GM12878 (cell line): ENCODE measurements at regions not wholly inside any gene's neighbourhood (a gene's known extent, or its start where the extent isn't known, plus 50 kb on each side); places are given as distances from the start of the nearest gene placed in this dataset.

Experiments
- ATAC-seq: fragments of 200-7000 bp; cut with Tn5 transposase; 3 replicates; pipeline ENCODE4 v1.9.1; 2020; ENCODE audit warnings: mild to moderate bottlenecking, moderate library complexity
- BruUV-seq: library from RNA; stranded (reverse); fragments of 400-500 nt; replicated peaks from 2 replicates; lab custom pipeline; 2021; lab: Mats Ljungman, UMichigan
- CTCF ChIA-PET: fragments of 300-600 bp; sonication (Branson Sonifier 250); formaldehyde crosslinking; extraction: SDS; loops from one replicate; lab custom pipeline; 2021; ENCODE audit warnings: inconsistent platforms; lab: Yijun Ruan, JAX
- POLR2A ChIA-PET: fragments of 350-600 bp; formaldehyde crosslinking; extraction: SDS; loops from one replicate; lab custom pipeline; 2021; ENCODE audit warnings: inconsistent platforms; lab: Charles Lee
- RAD21 ChIA-PET: fragments of 300-600 bp; sonication (Branson Sonifier 250); formaldehyde crosslinking; loops from one replicate; lab custom pipeline; 2023; ENCODE audit warnings: antibody characterized with exemption; ENCODE audit not compliant: unreplicated experiment; lab: Charles Lee
- SMC1A ChIA-PET: fragments of 300-600 bp; sonication (Branson Sonifier 250); formaldehyde crosslinking; loops from one replicate; lab custom pipeline; 2023; ENCODE audit not compliant: unreplicated experiment, uncharacterized antibody; lab: Charles Lee
- DNase-seq: peaks from one replicate; pipeline ENCODE4 v3.0.0-alpha.2; 2011; ENCODE audit warnings: low read depth, low spot score
- FAIRE-seq: peaks from 3 replicates; lab custom pipeline; 2011; peaks lifted over from hg19 to GRCh38; lab: Jason Lieb, UNC
- H2AFZ ChIP-seq: 2 replicates; pipeline ENCODE4 v1.6.0; 2011; ENCODE audit warnings: low read depth, low read length, control low read depth; ENCODE audit not compliant: control insufficient read depth
- H3K27ac ChIP-seq: 2 replicates; pipeline ENCODE4 v1.5.1; 2011; ENCODE audit warnings: control low read depth; ENCODE audit not compliant: control insufficient read depth, insufficient read depth
- H3K27me3 ChIP-seq, 2 experiments: replicated peaks in 1 of 2; 2 replicates each; pipeline versions ENCODE4 v1.6.0 to v1.6.1; 2011; ENCODE audit warnings: low read length in 1 of 2; ENCODE audit not compliant: control insufficient read depth in 2 of 2, insufficient read depth in 2 of 2
- H3K36me3 ChIP-seq, 2 experiments: 2 replicates each; pipeline ENCODE4 v1.5.1; 2011; ENCODE audit warnings: low read length in 1 of 2; ENCODE audit not compliant: control insufficient read depth in 2 of 2, insufficient read depth in 2 of 2
- H3K4me1 ChIP-seq: 2 replicates; pipeline ENCODE4 v1.6.1; 2011; ENCODE audit warnings: mild to moderate bottlenecking, low read length, moderate library complexity, mixed read lengths; ENCODE audit not compliant: control insufficient read depth, insufficient read depth
- H3K4me2 ChIP-seq: 2 replicates; pipeline ENCODE4 v1.6.0; 2011; ENCODE audit warnings: control low read depth; ENCODE audit not compliant: control insufficient read depth, insufficient read depth
- H3K4me3 ChIP-seq: fragments of 200-600 bp; sonication (generic); 2 replicates; pipeline ENCODE4 v1.5.1; 2016
- H3K79me2 ChIP-seq: 2 replicates; pipeline ENCODE4 v1.6.0; 2011; ENCODE audit warnings: low read length; ENCODE audit not compliant: control insufficient read depth, insufficient read depth
- H3K9ac ChIP-seq: 2 replicates; pipeline ENCODE4 v1.8.0; 2011; ENCODE audit warnings: low read length, control low read depth, mixed read lengths; ENCODE audit not compliant: control insufficient read depth, insufficient read depth
- H3K9me3 ChIP-seq: replicated peaks from 3 replicates; pipeline ENCODE4 v1.5.1; 2011; ENCODE audit warnings: mild to moderate bottlenecking, low read length; ENCODE audit not compliant: control insufficient read depth, insufficient read depth
- H4K20me1 ChIP-seq: 2 replicates; pipeline ENCODE4 v1.6.0; 2011; ENCODE audit not compliant: control insufficient read depth, insufficient read depth
- BRCA1 ChIP-seq: IDR thresholded peaks from 2 replicates; pipeline ENCODE4 v1.6.1; 2011; ENCODE audit warnings: low read depth, low read length, improper control_type of control experiment
- CBFB ChIP-seq: IDR thresholded peaks from 2 replicates; pipeline ENCODE4 v1.6.1; 2016; ENCODE audit warnings: antibody characterized with exemption, low read depth
- ETV6 ChIP-seq, 2 experiments: fragments of 450-650 bp in 1 of 2; IDR thresholded peaks in 1 of 2; conservative IDR thresholded peaks in 1 of 2; 2 replicates each; pipeline ENCODE4 v1.6.1; 2014; ENCODE audit warnings: antibody characterized with exemption in 1 of 2, borderline replicate concordance in 1 of 2, low read depth in 1 of 2, mild to moderate bottlenecking in 1 of 2, moderate library complexity in 1 of 2
- HDGF ChIP-seq: fragments of 450-650 bp; IDR thresholded peaks from 2 replicates; pipeline ENCODE4 v1.6.1; 2016; ENCODE audit warnings: antibody characterized with exemption
- MEF2B ChIP-seq: fragments of 450-650 bp; IDR thresholded peaks from 2 replicates; pipeline ENCODE4 v1.6.1; 2018; ENCODE audit warnings: mild to moderate bottlenecking, moderate library complexity; ENCODE audit not compliant: partially characterized antibody, poor library complexity, severe bottlenecking
- MTA2 ChIP-seq: fragments of 450-650 bp; IDR thresholded peaks from 2 replicates; pipeline ENCODE4 v1.6.1; 2016; ENCODE audit warnings: low read depth, mild to moderate bottlenecking, moderate library complexity
- NFXL1 ChIP-seq: fragments of 450-650 bp; IDR thresholded peaks from 2 replicates; pipeline ENCODE4 v1.6.1; 2017; ENCODE audit warnings: antibody characterized with exemption, mild to moderate bottlenecking, borderline replicate concordance
- RAD21 ChIP-seq: IDR thresholded peaks from 2 replicates; pipeline ENCODE4 v1.6.1; 2011; ENCODE audit warnings: mild to moderate bottlenecking, low read depth, low read length, moderate library complexity; ENCODE audit not compliant: insufficient read depth
- RAD51 ChIP-seq: fragments of 450-650 bp; IDR thresholded peaks from 2 replicates; pipeline ENCODE4 v1.6.1; 2016; ENCODE audit warnings: moderate library complexity, mild to moderate bottlenecking, inconsistent platforms
- RB1 ChIP-seq: fragments of 450-650 bp; formaldehyde crosslinking; IDR thresholded peaks from 2 replicates; pipeline ENCODE4 v1.6.1; 2017; ENCODE audit warnings: mild to moderate bottlenecking, borderline replicate concordance
- RELB ChIP-seq: fragments of 450-650 bp; IDR thresholded peaks from 2 replicates; pipeline ENCODE4 v1.6.1; 2017; ENCODE audit warnings: low read depth, mild to moderate bottlenecking, moderate library complexity
- TCF7 ChIP-seq: IDR thresholded peaks from 2 replicates; pipeline ENCODE4 v1.6.1; 2014; ENCODE audit warnings: antibody characterized with exemption, borderline replicate concordance
- WGBS: methylation state at CpG from one replicate; pipeline ENCODE4 v1.1.6; 2016; ENCODE audit warnings: low lambda C conversion rate; ENCODE audit not compliant: insufficient replicate concordance, insufficient coverage; ENCODE audit errors: missing lambda C conversion rate; 5-methylcytosine and 5-hydroxymethylcytosine counted together
- in situ Hi-C: fragments of 300-500 bp; cut with MboI; formaldehyde crosslinking; loops from 9 replicates; pipeline ENCODE4 v1.14.3; 2018; ENCODE audit warnings: mixed read lengths
- intact Hi-C: fragments of 100-400 bp; cut with micrococcal nuclease; formaldehyde crosslinking; loops from one replicate; pipeline ENCODE4 v1.14.2; 2022; ENCODE audit not compliant: unreplicated experiment

- H3K9ac ChIP-seq: no peak overlapping the region
- no peak overlapping the region for H3K4me2 ChIP-seq
- DNase-seq (no peak), FAIRE-seq (no peak), ATAC-seq (no peak)
- H3K27ac ChIP-seq: no peak overlapping the region
- TF ChIP-seq MTA2 (no peak), RAD21 (no peak), NFXL1 (no peak), BRCA1 (no peak), RAD51 (no peak), MEF2B (no peak), ETV6 (conservative IDR thresholded peaks at IDR 0.05 in 1 of 2, IDR thresholded peaks at IDR 0.05 in 1 of 2; ENCODE audit: borderline replicate concordance in 1 of 2, low read depth in 1 of 2) (no peak), TCF7 (no peak), RELB (no peak), RB1 (no peak), HDGF (no peak), CBFB (no peak)
- H3K4me1 ChIP-seq: no peaks in the 10 kb centered on the region
- intact Hi-C loops: no loop called here
- ChIA-PET POLR2A (interaction anchor here (0.6 kb wide), 1 partner anchor 103 kb away, joined by 7 read pairs; no protein-coding TSS in a partner anchor), SMC1A (interaction anchor here (1.1 to 3.9 kb wide), 4 partner anchors 9 to 114 kb away, joined by 3 to 26 read pairs (median 18); no protein-coding TSS in a partner anchor), CTCF (interaction anchor here (0.7 to 6.1 kb wide), 9 partner anchors 9 to 225 kb away, joined by 3 to 66 read pairs (median 16); no protein-coding TSS in a partner anchor), RAD21 (interaction anchor here (3.4 kb wide), 1 partner anchor 113 kb away, joined by 11 read pairs; no protein-coding TSS in a partner anchor)
- H4K20me1 ChIP-seq: no peaks in the 10 kb centered on the region
- in situ Hi-C loops: loop anchor here (25.0 kb wide), 1 partner anchor 117 kb away; no protein-coding TSS in a partner anchor
- no peaks in the 10 kb centered on the region for H3K79me2 ChIP-seq
- no peak overlapping the region for H2AFZ ChIP-seq
- no peak overlapping the region for H3K4me3 ChIP-seq
- H3K36me3 ChIP-seq: no peaks in the 10 kb centered on the region
- WGBS: 71% methylated on average over 5 of the region's 5 CpGs
- no peaks in the 10 kb centered on the region for H3K9me3 ChIP-seq
- no TSS peak for BruUV-seq
- H3K27me3 ChIP-seq: no peaks in the 10 kb centered on the region
Observed at GRCh38 chr7:38329340-38329739, 55.9 kb upstream of the TARP start.
